GM12878 (cell line): ENCODE measurements at regions not wholly inside any gene's neighbourhood (a gene's known extent, or its start where the extent isn't known, plus 50 kb on each side); places are given as distances from the start of the nearest gene placed in this dataset.

Experiments used
- ATAC-seq: fragments of 200-7000 bp; cut with Tn5 transposase; 3 replicates; pipeline ENCODE4 v1.9.1; 2020; ENCODE audit warnings: mild to moderate bottlenecking, moderate library complexity
- BruUV-seq: library from RNA; stranded (reverse); fragments of 400-500 nt; replicated peaks from 2 replicates; lab custom pipeline; 2021; lab: Mats Ljungman, UMichigan
- CTCF ChIA-PET: fragments of 300-600 bp; sonication (Branson Sonifier 250); formaldehyde crosslinking; extraction: SDS; loops from one replicate; lab custom pipeline; 2021; ENCODE audit warnings: inconsistent platforms; lab: Yijun Ruan, JAX
- POLR2A ChIA-PET: fragments of 350-600 bp; formaldehyde crosslinking; extraction: SDS; loops from one replicate; lab custom pipeline; 2021; ENCODE audit warnings: inconsistent platforms; lab: Charles Lee
- RAD21 ChIA-PET: fragments of 300-600 bp; sonication (Branson Sonifier 250); formaldehyde crosslinking; loops from one replicate; lab custom pipeline; 2023; ENCODE audit warnings: antibody characterized with exemption; ENCODE audit not compliant: unreplicated experiment; lab: Charles Lee
- SMC1A ChIA-PET: fragments of 300-600 bp; sonication (Branson Sonifier 250); formaldehyde crosslinking; loops from one replicate; lab custom pipeline; 2023; ENCODE audit not compliant: unreplicated experiment, uncharacterized antibody; lab: Charles Lee
- DNase-seq: peaks from one replicate; pipeline ENCODE4 v3.0.0-alpha.2; 2011; ENCODE audit warnings: low read depth, low spot score
- FAIRE-seq: peaks from 3 replicates; lab custom pipeline; 2011; peaks lifted over from hg19 to GRCh38; lab: Jason Lieb, UNC
- H2AFZ ChIP-seq: 2 replicates; pipeline ENCODE4 v1.6.0; 2011; ENCODE audit warnings: low read depth, low read length, control low read depth; ENCODE audit not compliant: control insufficient read depth
- H3K27ac ChIP-seq: 2 replicates; pipeline ENCODE4 v1.5.1; 2011; ENCODE audit warnings: control low read depth; ENCODE audit not compliant: control insufficient read depth, insufficient read depth
- H3K27me3 ChIP-seq, 2 experiments: replicated peaks in 1 of 2; 2 replicates each; pipeline versions ENCODE4 v1.6.0 to v1.6.1; 2011; ENCODE audit warnings: low read length in 1 of 2; ENCODE audit not compliant: control insufficient read depth in 2 of 2, insufficient read depth in 2 of 2
- H3K36me3 ChIP-seq, 2 experiments: 2 replicates each; pipeline ENCODE4 v1.5.1; 2011; ENCODE audit warnings: low read length in 1 of 2; ENCODE audit not compliant: control insufficient read depth in 2 of 2, insufficient read depth in 2 of 2
- H3K4me1 ChIP-seq: 2 replicates; pipeline ENCODE4 v1.6.1; 2011; ENCODE audit warnings: mild to moderate bottlenecking, low read length, moderate library complexity, mixed read lengths; ENCODE audit not compliant: control insufficient read depth, insufficient read depth
- H3K4me2 ChIP-seq: 2 replicates; pipeline ENCODE4 v1.6.0; 2011; ENCODE audit warnings: control low read depth; ENCODE audit not compliant: control insufficient read depth, insufficient read depth
- H3K4me3 ChIP-seq: fragments of 200-600 bp; sonication (generic); 2 replicates; pipeline ENCODE4 v1.5.1; 2016
- H3K79me2 ChIP-seq: 2 replicates; pipeline ENCODE4 v1.6.0; 2011; ENCODE audit warnings: low read length; ENCODE audit not compliant: control insufficient read depth, insufficient read depth
- H3K9ac ChIP-seq: 2 replicates; pipeline ENCODE4 v1.8.0; 2011; ENCODE audit warnings: low read length, control low read depth, mixed read lengths; ENCODE audit not compliant: control insufficient read depth, insufficient read depth
- H3K9me3 ChIP-seq: replicated peaks from 3 replicates; pipeline ENCODE4 v1.5.1; 2011; ENCODE audit warnings: mild to moderate bottlenecking, low read length; ENCODE audit not compliant: control insufficient read depth, insufficient read depth
- H4K20me1 ChIP-seq: 2 replicates; pipeline ENCODE4 v1.6.0; 2011; ENCODE audit not compliant: control insufficient read depth, insufficient read depth
- BACH1 ChIP-seq: fragments of 450-650 bp; IDR thresholded peaks from 2 replicates; pipeline ENCODE4 v1.6.1; 2017; ENCODE audit warnings: mild to moderate bottlenecking, borderline replicate concordance
- BHLHE40 ChIP-seq, 2 experiments: fragments of 450-650 bp in 1 of 2; IDR thresholded peaks; 2 replicates each; pipeline ENCODE4 v1.6.1; 2011 to 2017; ENCODE audit warnings: low read depth in 2 of 2, borderline replicate concordance in 1 of 2, improper control_type of control experiment in 1 of 2, low read length in 1 of 2, mild to moderate bottlenecking in 1 of 2
- BMI1 ChIP-seq: fragments of 450-650 bp; IDR thresholded peaks from 2 replicates; pipeline ENCODE4 v1.6.1; 2016; ENCODE audit warnings: mild to moderate bottlenecking, moderate library complexity, borderline replicate concordance
- CEBPB ChIP-seq, 2 experiments: fragments of 150-350 bp in 1 of 2; IDR thresholded peaks; 2 replicates each; pipeline ENCODE4 v1.6.1; 2012 to 2014; ENCODE audit warnings: low read depth in 2 of 2, low read length in 2 of 2, borderline replicate concordance in 1 of 2, inconsistent platforms in 1 of 2
- ESRRA ChIP-seq: IDR thresholded peaks from 2 replicates; pipeline ENCODE4 v1.6.1; 2012; ENCODE audit warnings: mild to moderate bottlenecking, low read length, improper control_type of control experiment
- HDAC2 ChIP-seq: fragments of 200-600 bp; sonication (generic); IDR thresholded peaks from 2 replicates; pipeline ENCODE4 v1.6.1; 2017
- IKZF1 ChIP-seq: fragments of 450-650 bp; conservative IDR thresholded peaks from 2 replicates; pipeline ENCODE4 v1.6.1; 2017; ENCODE audit warnings: antibody characterized with exemption, mild to moderate bottlenecking
- MTA2 ChIP-seq: fragments of 450-650 bp; IDR thresholded peaks from 2 replicates; pipeline ENCODE4 v1.6.1; 2016; ENCODE audit warnings: low read depth, mild to moderate bottlenecking, moderate library complexity
- RFX5 ChIP-seq: IDR thresholded peaks from 2 replicates; pipeline ENCODE4 v1.6.1; 2011; ENCODE audit warnings: low read depth, low read length, improper control_type of control experiment
- RUNX3 ChIP-seq: IDR thresholded peaks from 2 replicates; pipeline ENCODE4 v1.6.1; 2012; ENCODE audit warnings: low read length, inconsistent platforms
- SMAD1 ChIP-seq: fragments of 450-650 bp; IDR thresholded peaks from 2 replicates; pipeline ENCODE4 v1.6.1; 2018; ENCODE audit warnings: mild to moderate bottlenecking, low read depth; ENCODE audit not compliant: partially characterized antibody
- SMARCA5 ChIP-seq: fragments of 450-650 bp; IDR thresholded peaks from 2 replicates; pipeline ENCODE4 v1.6.1; 2017; ENCODE audit warnings: mild to moderate bottlenecking
- TAF1 ChIP-seq: IDR thresholded peaks from 2 replicates; pipeline ENCODE4 v1.6.1; 2011; ENCODE audit warnings: mild to moderate bottlenecking, low read depth, low read length, borderline replicate concordance
- WGBS: methylation state at CpG from one replicate; pipeline ENCODE4 v1.1.6; 2016; ENCODE audit warnings: low lambda C conversion rate; ENCODE audit not compliant: insufficient replicate concordance, insufficient coverage; ENCODE audit errors: missing lambda C conversion rate; 5-methylcytosine and 5-hydroxymethylcytosine counted together
- in situ Hi-C: fragments of 300-500 bp; cut with MboI; formaldehyde crosslinking; loops from 9 replicates; pipeline ENCODE4 v1.14.3; 2018; ENCODE audit warnings: mixed read lengths
- intact Hi-C: fragments of 100-400 bp; cut with micrococcal nuclease; formaldehyde crosslinking; loops from one replicate; pipeline ENCODE4 v1.14.2; 2022; ENCODE audit not compliant: unreplicated experiment
- TF ChIP-seq, protein P1 (sequence below): IDR thresholded peaks from 2 replicates; pipeline ENCODE4 v1.6.1; 2012; ENCODE audit warnings: low read depth, low read length, improper control_type of control experiment
- TF ChIP-seq, protein P2 (sequence below): fragments of 450-650 bp; IDR thresholded peaks from 2 replicates; pipeline ENCODE4 v1.6.1; 2017; ENCODE audit warnings: low read depth, mild to moderate bottlenecking, moderate library complexity
- TF ChIP-seq, protein P3 (sequence below): fragments of 150-350 bp; IDR thresholded peaks from 2 replicates; pipeline ENCODE4 v1.6.1; 2014; ENCODE audit warnings: mild to moderate bottlenecking, low read depth, low read length
- TF ChIP-seq, protein P4 (sequence below): IDR thresholded peaks from 2 replicates; pipeline ENCODE4 v1.6.1; 2011; ENCODE audit warnings: low read depth, low read length, improper control_type of control experiment, borderline replicate concordance

DNA sequence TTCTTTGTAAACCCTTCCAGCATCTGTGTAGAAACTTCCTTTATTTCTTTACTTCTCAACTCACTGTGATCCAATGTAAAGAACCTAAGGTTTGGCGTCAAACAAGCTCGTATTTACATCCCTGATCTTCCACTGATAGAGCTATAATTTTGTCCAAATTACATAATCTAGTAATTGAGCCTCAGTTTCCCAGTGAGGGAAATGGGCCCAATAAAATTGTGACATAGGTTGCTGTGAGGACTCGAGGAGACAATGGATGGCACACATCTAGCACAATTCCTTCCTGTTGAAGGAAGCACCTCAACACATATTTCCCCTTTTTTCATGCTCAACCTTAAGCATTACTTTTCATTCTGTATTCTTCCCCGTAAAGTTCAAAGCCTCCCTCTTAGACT lies 193.3 kb upstream of the BMPER start:
- DNase-seq (no peak), FAIRE-seq (no peak), ATAC-seq (no peak)
- no peak overlapping the region for H3K4me3 ChIP-seq
- no peaks in the 10 kb centered on the region for H3K9me3 ChIP-seq
- no peaks in the 10 kb centered on the region for H3K4me1 ChIP-seq
- ChIA-PET RAD21 (no interaction called here), SMC1A (interaction anchor here (1.0 to 1.7 kb wide), 2 partner anchors 9 to 41 kb away, joined by 3 to 5 read pairs; no protein-coding TSS in a partner anchor), CTCF (interaction anchor here (0.6 kb wide), 1 partner anchor 96 kb away, joined by 4 read pairs; no protein-coding TSS in a partner anchor), POLR2A (no interaction called here)
- no peaks in the 10 kb centered on the region; the same call in 1 of the 2 replicates for H4K20me1 ChIP-seq
- intact Hi-C loops: no loop called here
- H3K27me3 ChIP-seq: no peaks in the 10 kb centered on the region
- no peak overlapping the region for H2AFZ ChIP-seq
- H3K79me2 ChIP-seq: no peaks in the 10 kb centered on the region
- no peak for TF ChIP-seq BHLHE40 (IDR thresholded peaks at IDR 0.05; ENCODE audit: borderline replicate concordance in 1 of 2, low read depth in 2 of 2, low read length in 1 of 2)
- TF ChIP-seq RFX5: no peak
- no peak for TF ChIP-seq BMI1
- TF ChIP-seq, protein P1, sequence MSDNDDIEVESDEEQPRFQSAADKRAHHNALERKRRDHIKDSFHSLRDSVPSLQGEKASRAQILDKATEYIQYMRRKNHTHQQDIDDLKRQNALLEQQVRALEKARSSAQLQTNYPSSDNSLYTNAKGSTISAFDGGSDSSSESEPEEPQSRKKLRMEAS: no peak
- TF ChIP-seq SMARCA5: no peak
- TF ChIP-seq, protein P2, sequence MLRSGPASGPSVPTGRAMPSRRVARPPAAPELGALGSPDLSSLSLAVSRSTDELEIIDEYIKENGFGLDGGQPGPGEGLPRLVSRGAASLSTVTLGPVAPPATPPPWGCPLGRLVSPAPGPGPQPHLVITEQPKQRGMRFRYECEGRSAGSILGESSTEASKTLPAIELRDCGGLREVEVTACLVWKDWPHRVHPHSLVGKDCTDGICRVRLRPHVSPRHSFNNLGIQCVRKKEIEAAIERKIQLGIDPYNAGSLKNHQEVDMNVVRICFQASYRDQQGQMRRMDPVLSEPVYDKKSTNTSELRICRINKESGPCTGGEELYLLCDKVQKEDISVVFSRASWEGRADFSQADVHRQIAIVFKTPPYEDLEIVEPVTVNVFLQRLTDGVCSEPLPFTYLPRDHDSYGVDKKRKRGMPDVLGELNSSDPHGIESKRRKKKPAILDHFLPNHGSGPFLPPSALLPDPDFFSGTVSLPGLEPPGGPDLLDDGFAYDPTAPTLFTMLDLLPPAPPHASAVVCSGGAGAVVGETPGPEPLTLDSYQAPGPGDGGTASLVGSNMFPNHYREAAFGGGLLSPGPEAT: no peak
- TF ChIP-seq TAF1: no peak
- TF ChIP-seq, protein P3, sequence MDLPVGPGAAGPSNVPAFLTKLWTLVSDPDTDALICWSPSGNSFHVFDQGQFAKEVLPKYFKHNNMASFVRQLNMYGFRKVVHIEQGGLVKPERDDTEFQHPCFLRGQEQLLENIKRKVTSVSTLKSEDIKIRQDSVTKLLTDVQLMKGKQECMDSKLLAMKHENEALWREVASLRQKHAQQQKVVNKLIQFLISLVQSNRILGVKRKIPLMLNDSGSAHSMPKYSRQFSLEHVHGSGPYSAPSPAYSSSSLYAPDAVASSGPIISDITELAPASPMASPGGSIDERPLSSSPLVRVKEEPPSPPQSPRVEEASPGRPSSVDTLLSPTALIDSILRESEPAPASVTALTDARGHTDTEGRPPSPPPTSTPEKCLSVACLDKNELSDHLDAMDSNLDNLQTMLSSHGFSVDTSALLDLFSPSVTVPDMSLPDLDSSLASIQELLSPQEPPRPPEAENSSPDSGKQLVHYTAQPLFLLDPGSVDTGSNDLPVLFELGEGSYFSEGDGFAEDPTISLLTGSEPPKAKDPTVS: no peak
- TF ChIP-seq, protein P4, sequence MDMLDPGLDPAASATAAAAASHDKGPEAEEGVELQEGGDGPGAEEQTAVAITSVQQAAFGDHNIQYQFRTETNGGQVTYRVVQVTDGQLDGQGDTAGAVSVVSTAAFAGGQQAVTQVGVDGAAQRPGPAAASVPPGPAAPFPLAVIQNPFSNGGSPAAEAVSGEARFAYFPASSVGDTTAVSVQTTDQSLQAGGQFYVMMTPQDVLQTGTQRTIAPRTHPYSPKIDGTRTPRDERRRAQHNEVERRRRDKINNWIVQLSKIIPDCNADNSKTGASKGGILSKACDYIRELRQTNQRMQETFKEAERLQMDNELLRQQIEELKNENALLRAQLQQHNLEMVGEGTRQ: no peak
- TF ChIP-seq RUNX3: no peak
- TF ChIP-seq IKZF1: no peak
- TF ChIP-seq BACH1: no peak
- TF ChIP-seq CEBPB (IDR thresholded peaks at IDR 0.05; ENCODE audit: borderline replicate concordance in 1 of 2, low read depth in 2 of 2, low read length in 2 of 2): no peak
- no peak for TF ChIP-seq ESRRA
- no peak for TF ChIP-seq HDAC2
- no peak for TF ChIP-seq MTA2
- no peak for TF ChIP-seq SMAD1
- no peaks in the 10 kb centered on the region for H3K36me3 ChIP-seq
- in situ Hi-C loops: no loop called here
- no peak overlapping the region for H3K27ac ChIP-seq
- no peak overlapping the region for H3K9ac ChIP-seq
- no peak overlapping the region for H3K4me2 ChIP-seq
- 25% methylated on average over 4 of the region's 4 CpGs for WGBS
- no TSS peak for BruUV-seq
